Karpas-422 (cell line): ENCODE measurements at regions not wholly inside any gene's neighbourhood (a gene's known extent, or its start where the extent isn't known, plus 50 kb on each side); places are given as distances from the start of the nearest gene placed in this dataset.
A peak's percentile ranks its signal among the peaks of the same experiment; 100 is the strongest.

Source experiments
- DNase-seq: peaks from one replicate; pipeline ENCODE4 v3.0.0-alpha.2; 2015
- H2AFZ ChIP-seq: fragments of 200-600 bp; sonication (generic); 2 replicates; pipeline ENCODE4 v1.6.1; 2014; ENCODE audit warnings: antibody characterized with exemption, low read length, mixed read lengths
- H3K27ac ChIP-seq: fragments of 200-600 bp; sonication (generic); 2 replicates; pipeline ENCODE4 v1.5.1; 2014; ENCODE audit warnings: mild to moderate bottlenecking, low read length, moderate library complexity
- H3K27me3 ChIP-seq: fragments of 200-600 bp; sonication (generic); 2 replicates; pipeline ENCODE4 v1.6.1; 2014; ENCODE audit warnings: low read length, mixed read lengths
- H3K36me3 ChIP-seq: fragments of 200-600 bp; sonication (generic); 2 replicates; pipeline ENCODE4 v1.6.1; 2014; ENCODE audit warnings: low read length, mixed read lengths; ENCODE audit not compliant: insufficient read depth
- H3K4me1 ChIP-seq: fragments of 200-600 bp; sonication (generic); 2 replicates; pipeline ENCODE4 v1.6.1; 2014; ENCODE audit warnings: mild to moderate bottlenecking, low read length, mixed read lengths
- H3K4me2 ChIP-seq: fragments of 200-600 bp; sonication (generic); 2 replicates; pipeline ENCODE4 v1.6.1; 2014; ENCODE audit warnings: low read length, low read depth, mild to moderate bottlenecking; ENCODE audit not compliant: poor library complexity, severe bottlenecking
- H3K4me3 ChIP-seq: fragments of 200-600 bp; sonication (generic); 2 replicates; pipeline ENCODE4 v1.5.1; 2014; ENCODE audit warnings: mild to moderate bottlenecking, antibody characterized with exemption, low read length, mixed read lengths
- H3K79me2 ChIP-seq: fragments of 200-600 bp; sonication (generic); 2 replicates; pipeline ENCODE4 v1.6.1; 2014; ENCODE audit warnings: mild to moderate bottlenecking, low read length, mixed read lengths
- H3K9ac ChIP-seq: fragments of 200-600 bp; sonication (generic); 2 replicates; pipeline ENCODE4 v1.6.0; 2014; ENCODE audit warnings: low read length
- H3K9me2 ChIP-seq: fragments of 200-600 bp; sonication (generic), shearing (Covaris generic); replicated peaks from 2 replicates; pipeline ENCODE4 v1.6.0; 2014; ENCODE audit warnings: mild to moderate bottlenecking, low read length, moderate library complexity; ENCODE audit not compliant: insufficient read depth
- H3K9me3 ChIP-seq: fragments of 300-700, 200-600 bp; sonication (generic); 2 replicates; pipeline ENCODE4 v1.6.1; 2014; ENCODE audit warnings: low read length, mixed read lengths
- H4K20me1 ChIP-seq: fragments of 200-600 bp; sonication (generic); 2 replicates; pipeline ENCODE4 v1.6.1; 2014; ENCODE audit warnings: mild to moderate bottlenecking, antibody characterized with exemption, low read length, low read depth; ENCODE audit not compliant: insufficient read depth

- H3K79me2 ChIP-seq, result no peaks in the 10 kb centered on the region
- H3K27me3 ChIP-seq, result no peaks in the 10 kb centered on the region
- no peaks in the 10 kb centered on the region for H3K36me3 ChIP-seq
- no peak overlapping the region for H3K27ac ChIP-seq
- no peak overlapping the region for H2AFZ ChIP-seq
- no peak overlapping the region for H3K9ac ChIP-seq
- H3K9me2 ChIP-seq, result no peaks in the 10 kb centered on the region
- H3K4me1 ChIP-seq, result no peaks in the 10 kb centered on the region
- DNase-seq, result no peak
- no peak overlapping the region for H3K4me2 ChIP-seq
- H3K9me3 ChIP-seq, result no peaks in the 10 kb centered on the region
- no peaks in the 10 kb centered on the region for H4K20me1 ChIP-seq
- no peak overlapping the region for H3K4me3 ChIP-seq
Observed at GRCh38 chr6:8749465-8749864, 314.1 kb upstream of the SLC35B3 start.

- no peaks in the 10 kb centered on the region for H3K9me2 ChIP-seq
- H3K36me3 ChIP-seq, result no peaks in the 10 kb centered on the region
- H3K9me3 ChIP-seq, result no peaks in the 10 kb centered on the region
- H3K27ac ChIP-seq, result no peak overlapping the region
- no peaks in the 10 kb centered on the region for H3K4me1 ChIP-seq
- no peaks in the 10 kb centered on the region for H4K20me1 ChIP-seq
- peak overlapping the region; percentile 33 for H3K4me2 ChIP-seq
- no peaks in the 10 kb centered on the region for H3K79me2 ChIP-seq
- H3K4me3 ChIP-seq, result peak overlapping the region; percentile 13; the same call in 1 of the 2 replicates
- H3K27me3 ChIP-seq, result no peaks in the 10 kb centered on the region
- H3K9ac ChIP-seq, result no peak overlapping the region; the same call in 1 of the 2 replicates
- no peak for DNase-seq
- H2AFZ ChIP-seq, result peak overlapping the region; percentile 1; the same call in 1 of the 2 replicates
Observed at GRCh38 chr6:8743170-8743745, 307.9 kb upstream of the SLC35B3 start.

DNA sequence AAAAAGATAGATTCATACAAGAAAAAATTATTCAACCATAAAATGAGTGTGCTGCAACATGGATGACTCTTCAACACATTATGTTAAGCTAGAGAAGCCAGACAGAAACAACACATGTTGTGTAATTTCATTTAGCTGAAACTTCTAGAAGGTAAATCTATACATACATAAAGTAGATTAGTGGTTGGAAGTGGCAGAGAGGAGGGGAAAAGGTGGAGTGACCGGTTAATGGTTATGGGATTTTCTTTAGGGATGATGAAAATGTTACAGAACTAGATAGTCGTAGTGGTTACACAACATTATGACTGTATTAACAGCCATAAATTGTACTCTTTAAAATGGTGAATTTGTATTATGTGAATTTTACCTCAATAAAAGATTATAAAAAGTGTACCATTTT is 304.1 kb upstream of the SLC35B3 start:
- H4K20me1 ChIP-seq, result no peaks in the 10 kb centered on the region

GRCh38 chr6:8738951-8739350 is 303.6 kb upstream of the SLC35B3 start:
- Histone ChIP-seq H3K4me2 (no peak overlapping the region), H3K9me3 (no peaks in the 10 kb centered on the region), H3K27me3 (no peaks in the 10 kb centered on the region), H2AFZ (no peak overlapping the region), H4K20me1 (no peaks in the 10 kb centered on the region), H3K9me2 (no peaks in the 10 kb centered on the region), H3K79me2 (no peaks in the 10 kb centered on the region), H3K27ac (no peak overlapping the region), H3K4me3 (no peak overlapping the region), H3K4me1 (no peaks in the 10 kb centered on the region), H3K9ac (no peak overlapping the region), H3K36me3 (no peaks in the 10 kb centered on the region)
- DNase-seq, result no peak

More for the DNA sequence above, 304.1 kb upstream of the SLC35B3 start:
- Histone ChIP-seq H3K9me3 (no peaks in the 10 kb centered on the region), H3K4me2 (no peak overlapping the region), H3K9me2 (no peaks in the 10 kb centered on the region), H2AFZ (no peak overlapping the region), H3K79me2 (no peaks in the 10 kb centered on the region), H3K27me3 (no peaks in the 10 kb centered on the region), H3K4me3 (no peak overlapping the region), H3K9ac (no peak overlapping the region), H3K27ac (no peak overlapping the region), H3K36me3 (no peaks in the 10 kb centered on the region), H3K4me1 (no peaks in the 10 kb centered on the region)
- DNase-seq, result no peak

GRCh38 chr6:8736156-8736895 is 301.0 kb upstream of the SLC35B3 start:
- Histone ChIP-seq H3K27ac (no peak overlapping the region), H3K79me2 (no peaks in the 10 kb centered on the region), H3K9ac (no peak overlapping the region), H3K36me3 (no peaks in the 10 kb centered on the region), H4K20me1 (no peaks in the 10 kb centered on the region), H2AFZ (no peak overlapping the region), H3K4me1 (no peaks in the 10 kb centered on the region), H3K9me2 (no peaks in the 10 kb centered on the region), H3K4me2 (no peak overlapping the region), H3K9me3 (no peaks in the 10 kb centered on the region), H3K27me3 (no peaks in the 10 kb centered on the region), H3K4me3 (no peak overlapping the region)
- no peak for DNase-seq

GRCh38 chr6:8733879-8734278 is 298.5 kb upstream of the SLC35B3 start:
- Histone ChIP-seq H3K4me2 (no peak overlapping the region), H3K79me2 (no peaks in the 10 kb centered on the region), H3K9me2 (no peaks in the 10 kb centered on the region), H3K9me3 (no peaks in the 10 kb centered on the region), H3K9ac (no peak overlapping the region), H3K36me3 (no peaks in the 10 kb centered on the region), H3K4me3 (no peak overlapping the region), H3K27me3 (no peaks in the 10 kb centered on the region), H3K4me1 (no peaks in the 10 kb centered on the region), H2AFZ (no peak overlapping the region), H4K20me1 (no peaks in the 10 kb centered on the region), H3K27ac (no peak overlapping the region)
- DNase-seq, result no peak

- no peaks in the 10 kb centered on the region for H3K4me1 ChIP-seq
- H3K27me3 ChIP-seq, result no peaks in the 10 kb centered on the region
- no peak overlapping the region for H3K4me3 ChIP-seq
- H3K79me2 ChIP-seq, result no peaks in the 10 kb centered on the region
- no peaks in the 10 kb centered on the region for H3K9me2 ChIP-seq
- no peaks in the 10 kb centered on the region for H3K9me3 ChIP-seq
- H3K27ac ChIP-seq, result no peak overlapping the region
- H3K9ac ChIP-seq, result no peak overlapping the region
- no peak overlapping the region for H3K4me2 ChIP-seq
- H4K20me1 ChIP-seq, result no peaks in the 10 kb centered on the region
- DNase-seq, result no peak
- H3K36me3 ChIP-seq, result no peaks in the 10 kb centered on the region
- no peak overlapping the region for H2AFZ ChIP-seq
Observed at GRCh38 chr6:8731874-8732273, 296.5 kb upstream of the SLC35B3 start.

DNA sequence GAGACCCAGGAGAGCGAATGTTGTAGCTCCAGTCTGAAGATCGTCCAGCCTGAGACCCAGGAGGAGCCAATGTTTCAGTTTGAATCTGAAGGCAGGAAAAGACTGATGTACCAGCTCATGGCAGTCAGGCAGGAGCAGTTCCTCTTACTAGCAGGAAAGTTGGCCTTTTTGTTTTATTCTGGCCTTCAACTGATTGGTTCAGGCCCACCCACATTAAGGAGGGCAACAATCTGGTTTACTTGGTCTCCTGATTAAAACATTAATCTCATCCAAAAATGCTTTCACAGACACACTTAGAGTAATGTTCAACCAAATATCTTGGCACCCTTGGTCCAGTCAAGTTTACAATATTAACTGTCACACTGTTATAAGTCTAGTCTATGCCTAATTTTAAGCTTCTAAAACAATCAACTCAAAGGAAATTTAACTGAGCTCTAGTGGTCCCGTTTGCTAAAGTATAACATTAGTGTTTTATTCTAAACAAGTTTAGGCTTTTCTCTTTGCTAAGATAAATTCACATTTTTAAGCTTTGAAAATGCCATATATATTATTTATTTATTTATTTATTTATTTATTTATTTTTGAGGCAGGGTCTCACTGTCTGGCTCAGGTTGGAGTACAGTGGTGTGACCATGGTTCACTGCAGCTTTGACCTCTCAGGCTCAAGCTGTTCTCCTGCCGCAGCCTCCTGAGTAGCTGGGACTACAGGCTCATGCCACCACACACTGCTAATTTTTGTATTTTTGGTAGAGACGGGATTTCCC is 275.5 kb upstream of the SLC35B3 start:
- Histone ChIP-seq H3K27me3 (no peaks in the 10 kb centered on the region), H3K4me3 (no peak overlapping the region), H4K20me1 (no peaks in the 10 kb centered on the region), H3K79me2 (no peaks in the 10 kb centered on the region), H3K4me2 (no peak overlapping the region), H3K36me3 (no peaks in the 10 kb centered on the region), H3K27ac (no peak overlapping the region), H3K9me2 (no peaks in the 10 kb centered on the region), H2AFZ (no peak overlapping the region), H3K4me1 (no peaks in the 10 kb centered on the region), H3K9me3 (no peaks in the 10 kb centered on the region), H3K9ac (no peak overlapping the region)
- no peak for DNase-seq
